Neural progenitor cell (in vitro differentiated cells): ENCODE measurements at regions not wholly inside any gene's neighbourhood (a gene's known extent, or its start where the extent isn't known, plus 50 kb on each side); places are given as distances from the start of the nearest gene placed in this dataset.

ENCODE experiments used
- DNase-seq: peaks from one replicate; pipeline ENCODE4 v3.0.0-alpha.2; 2016; ENCODE audit warnings: low spot score
- H2AFZ ChIP-seq: fragments of 200-600 bp; sonication (generic); replicated peaks from 2 replicates; pipeline ENCODE4 v1.6.1; 2016; ENCODE audit warnings: antibody characterized with exemption
- H3F3A ChIP-seq: fragments of 200-600 bp; sonication (generic); 2 replicates; pipeline ENCODE4 v1.6.1; 2016; ENCODE audit warnings: antibody characterized with exemption, low read depth
- H3K27ac ChIP-seq: fragments of 200-600 bp; sonication (generic); 2 replicates; pipeline ENCODE4 v1.5.1; 2016; ENCODE audit warnings: mild to moderate bottlenecking
- H3K27me3 ChIP-seq: fragments of 200-600 bp; sonication (generic); 2 replicates; pipeline ENCODE4 v1.6.1; 2016; ENCODE audit warnings: mild to moderate bottlenecking, moderate library complexity
- H3K36me3 ChIP-seq: fragments of 200-600 bp; sonication (generic); 2 replicates; pipeline ENCODE4 v1.5.1; 2016
- H3K4me1 ChIP-seq: fragments of 200-600 bp; sonication (generic); 2 replicates; pipeline ENCODE4 v1.6.1; 2016; ENCODE audit warnings: mixed run types
- H3K4me2 ChIP-seq: fragments of 200-600 bp; sonication (generic); 2 replicates; pipeline ENCODE4 v1.6.1; 2016
- H3K4me3 ChIP-seq: fragments of 200-600 bp; sonication (generic); 2 replicates; pipeline ENCODE4 v1.5.1; 2016
- H3K79me2 ChIP-seq: fragments of 200-600 bp; sonication (generic); 2 replicates; pipeline ENCODE4 v1.6.1; 2016; ENCODE audit warnings: low read depth
- H3K9ac ChIP-seq: fragments of 200-600 bp; sonication (generic); 2 replicates; pipeline ENCODE4 v1.6.1; 2016
- H3K9me3 ChIP-seq: fragments of 200-600 bp; sonication (generic); 2 replicates; pipeline ENCODE4 v1.5.1; 2016; ENCODE audit warnings: low read depth
- H4K20me1 ChIP-seq: fragments of 200-600 bp; sonication (generic); 2 replicates; pipeline ENCODE4 v1.6.1; 2016; ENCODE audit warnings: low read depth
- H3K27ac Mint-ChIP-seq: 3 replicates; pipeline ENCODE4 v1.8.0; 2021; ENCODE audit warnings: mixed read lengths
- H3K27me3 Mint-ChIP-seq: 2 replicates; pipeline ENCODE4 v1.8.0; 2022; ENCODE audit warnings: low read depth, mild to moderate bottlenecking, inconsistent platforms, moderate library complexity, mixed read lengths; ENCODE audit not compliant: insufficient read depth
- H3K36me3 Mint-ChIP-seq: 3 replicates; pipeline ENCODE4 v1.8.0; 2021; ENCODE audit warnings: mixed read lengths
- H3K4me1 Mint-ChIP-seq: 3 replicates; pipeline ENCODE4 v1.8.0; 2021; ENCODE audit warnings: mixed read lengths
- H3K4me3 Mint-ChIP-seq: 3 replicates; pipeline ENCODE4 v1.8.0; 2021; ENCODE audit warnings: mild to moderate bottlenecking, moderate library complexity, mixed read lengths
- H3K9me3 Mint-ChIP-seq: 3 replicates; pipeline ENCODE4 v1.8.0; 2020; ENCODE audit warnings: mixed read lengths
- EZH2 ChIP-seq: fragments of 200-600 bp; sonication (generic); IDR thresholded peaks from 2 replicates; pipeline ENCODE4 v1.6.1; 2017; ENCODE audit warnings: antibody characterized with exemption, mild to moderate bottlenecking, moderate library complexity
- EZH2phosphoT487 ChIP-seq: fragments of 200-600 bp; sonication (generic); IDR thresholded peaks from 2 replicates; pipeline ENCODE4 v1.6.1; 2017; ENCODE audit warnings: antibody characterized with exemption
- TF ChIP-seq, protein P1 (sequence below): fragments of 200-600 bp; sonication (generic); IDR thresholded peaks from 2 replicates; pipeline ENCODE4 v1.5.1; 2017; ENCODE audit warnings: antibody characterized with exemption, mild to moderate bottlenecking

DNA sequence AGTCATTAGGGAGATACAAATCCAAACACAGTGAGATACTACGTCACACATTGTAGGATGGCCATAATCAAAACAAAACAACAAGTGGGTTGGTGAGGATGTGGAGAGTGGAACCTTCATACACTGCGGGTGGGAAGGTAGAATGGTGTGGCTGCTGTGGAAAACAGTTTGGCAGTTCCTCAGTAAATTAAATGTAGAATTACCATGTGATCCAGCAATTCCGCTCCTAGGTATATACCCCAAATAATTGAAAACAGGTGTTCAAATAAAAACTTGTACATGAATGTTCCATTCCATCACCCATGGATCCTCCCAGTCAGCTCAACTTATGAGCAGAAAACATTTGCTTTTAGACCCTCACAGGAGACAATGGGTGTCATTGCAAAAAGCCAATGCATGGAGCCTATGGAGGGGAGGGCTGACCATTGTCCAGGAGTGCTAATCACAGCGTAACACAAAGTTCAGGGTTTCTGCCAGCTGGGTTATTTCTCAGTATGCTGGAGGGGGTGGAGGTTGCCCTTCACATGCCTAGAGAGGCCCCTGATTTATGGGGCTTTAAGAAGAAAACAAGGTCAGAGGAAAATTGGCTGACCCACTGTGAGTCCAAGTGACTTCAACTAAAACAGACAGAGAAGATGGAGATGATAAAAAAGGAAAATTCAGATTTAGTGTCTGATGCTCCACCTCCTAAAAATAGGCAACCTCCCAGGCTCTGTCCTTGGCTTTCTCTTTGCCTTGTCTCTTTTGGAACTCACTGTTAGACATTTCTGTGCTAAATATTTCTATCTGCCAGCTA is 124.1 kb downstream of the WDR11 start:
- Mint-ChIP-seq H3K27ac (no peak overlapping the region), H3K27me3 (peaks cover 14% of the 10 kb centered on the region), H3K36me3 (peaks cover 2% of the 10 kb centered on the region), H3K9me3 (peaks cover 28% of the 10 kb centered on the region), H3K4me1 (peaks cover 12% of the 10 kb centered on the region), H3K4me3 (no peak overlapping the region)
- Histone ChIP-seq H3K27ac (no peak overlapping the region), H3F3A (no peaks in the 10 kb centered on the region), H3K27me3 (peaks cover 30% of the 10 kb centered on the region), H3K4me2 (no peak overlapping the region), H3K36me3 (no peaks in the 10 kb centered on the region), H3K9ac (no peak overlapping the region), H3K4me3 (no peak overlapping the region), H4K20me1 (no peaks in the 10 kb centered on the region), H2AFZ (no peak overlapping the region), H3K9me3 (no peaks in the 10 kb centered on the region), H3K79me2 (no peaks in the 10 kb centered on the region), H3K4me1 (peaks cover 12% of the 10 kb centered on the region)
- DNase-seq, result no peak
- no peak for TF ChIP-seq EZH2
- TF ChIP-seq, protein P1, sequence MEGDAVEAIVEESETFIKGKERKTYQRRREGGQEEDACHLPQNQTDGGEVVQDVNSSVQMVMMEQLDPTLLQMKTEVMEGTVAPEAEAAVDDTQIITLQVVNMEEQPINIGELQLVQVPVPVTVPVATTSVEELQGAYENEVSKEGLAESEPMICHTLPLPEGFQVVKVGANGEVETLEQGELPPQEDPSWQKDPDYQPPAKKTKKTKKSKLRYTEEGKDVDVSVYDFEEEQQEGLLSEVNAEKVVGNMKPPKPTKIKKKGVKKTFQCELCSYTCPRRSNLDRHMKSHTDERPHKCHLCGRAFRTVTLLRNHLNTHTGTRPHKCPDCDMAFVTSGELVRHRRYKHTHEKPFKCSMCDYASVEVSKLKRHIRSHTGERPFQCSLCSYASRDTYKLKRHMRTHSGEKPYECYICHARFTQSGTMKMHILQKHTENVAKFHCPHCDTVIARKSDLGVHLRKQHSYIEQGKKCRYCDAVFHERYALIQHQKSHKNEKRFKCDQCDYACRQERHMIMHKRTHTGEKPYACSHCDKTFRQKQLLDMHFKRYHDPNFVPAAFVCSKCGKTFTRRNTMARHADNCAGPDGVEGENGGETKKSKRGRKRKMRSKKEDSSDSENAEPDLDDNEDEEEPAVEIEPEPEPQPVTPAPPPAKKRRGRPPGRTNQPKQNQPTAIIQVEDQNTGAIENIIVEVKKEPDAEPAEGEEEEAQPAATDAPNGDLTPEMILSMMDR, result no peak
- no peak for TF ChIP-seq EZH2phosphoT487

DNA sequence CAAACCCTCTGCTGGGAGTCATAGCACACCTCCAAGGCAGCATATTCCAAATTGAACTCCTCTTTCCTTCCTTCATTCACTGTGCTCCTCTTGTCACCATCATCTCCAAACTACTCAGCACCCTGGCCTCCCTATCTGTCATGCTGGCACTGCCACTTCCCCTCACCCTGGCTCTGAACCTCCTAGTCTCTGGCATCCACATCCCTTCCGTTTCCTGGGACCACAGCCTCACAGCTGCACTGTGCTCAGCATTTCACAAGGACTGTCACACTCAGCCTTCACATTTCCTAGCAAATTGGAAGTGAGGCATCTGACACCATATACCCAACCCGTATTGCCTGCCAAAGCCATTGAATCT is 124.7 kb downstream of the WDR11 start:
- Histone ChIP-seq H3K4me3 (no peak overlapping the region), H2AFZ (no peak overlapping the region), H4K20me1 (peaks cover 3% of the 10 kb centered on the region), H3K27ac (no peak overlapping the region), H3F3A (peaks cover 3% of the 10 kb centered on the region), H3K79me2 (no peaks in the 10 kb centered on the region), H3K9me3 (no peaks in the 10 kb centered on the region), H3K4me2 (no peak overlapping the region), H3K27me3 (peaks cover 36% of the 10 kb centered on the region), H3K9ac (no peak overlapping the region), H3K4me1 (peaks cover 17% of the 10 kb centered on the region), H3K36me3 (no peaks in the 10 kb centered on the region)
- Mint-ChIP-seq H3K9me3 (peaks cover 28% of the 10 kb centered on the region), H3K4me3 (no peak overlapping the region), H3K27ac (no peak overlapping the region), H3K4me1 (peaks cover 14% of the 10 kb centered on the region), H3K36me3 (peaks cover 2% of the 10 kb centered on the region), H3K27me3 (peaks cover 14% of the 10 kb centered on the region)
- TF ChIP-seq, protein P1, result no peak
- no peak for DNase-seq

- Histone ChIP-seq H3K27me3 (peaks cover 41% of the 10 kb centered on the region), H3K36me3 (no peaks in the 10 kb centered on the region), H3F3A (peaks cover 6% of the 10 kb centered on the region), H2AFZ (no peak overlapping the region), H3K4me2 (no peak overlapping the region), H3K9ac (no peak overlapping the region), H3K27ac (no peak overlapping the region), H3K4me3 (no peak overlapping the region), H3K9me3 (no peaks in the 10 kb centered on the region), H3K79me2 (no peaks in the 10 kb centered on the region), H3K4me1 (peaks cover 36% of the 10 kb centered on the region), H4K20me1 (peaks cover 3% of the 10 kb centered on the region)
- Mint-ChIP-seq H3K4me1 (peaks cover 25% of the 10 kb centered on the region), H3K4me3 (no peak overlapping the region), H3K27me3 (peaks cover 20% of the 10 kb centered on the region), H3K36me3 (peaks cover 2% of the 10 kb centered on the region), H3K27ac (no peak overlapping the region), H3K9me3 (peaks cover 28% of the 10 kb centered on the region)
- DNase-seq, result no peak
- TF ChIP-seq EZH2phosphoT487 (no peak), EZH2 (no peak)
- TF ChIP-seq, protein P1, result no peak
Measured at GRCh38 chr10:120977897-120978296, 126.7 kb downstream of the WDR11 start.
